Peyer's patch (tissue), 4 donors: ENCODE measurements at regions not wholly inside any gene's neighbourhood (a gene's known extent, or its start where the extent isn't known, plus 50 kb on each side); places are given as distances from the start of the nearest gene placed in this dataset.

Experiments
- POLR2A ChIP-seq, 2 donors: fragments of 450-650 bp; IDR thresholded peaks; one replicate each; pipeline ENCODE4 v1.5.1; 2017; ENCODE audit warnings: antibody characterized with exemption in 2 of 2, mild to moderate bottlenecking in 2 of 2, moderate library complexity in 2 of 2
- TF ChIP-seq, protein P1 (sequence below), 6 experiments: fragments of 450-650 bp in 4 of 6; fragments of 200-600 bp in 2 of 6; sonication (generic) in 1 of 6; IDR thresholded peaks; one replicate each; pipeline ENCODE4 v1.5.1; 2017 to 2019; ENCODE audit warnings: antibody characterized with exemption in 6 of 6, mild to moderate bottlenecking in 3 of 6, moderate library complexity in 1 of 6

DNA sequence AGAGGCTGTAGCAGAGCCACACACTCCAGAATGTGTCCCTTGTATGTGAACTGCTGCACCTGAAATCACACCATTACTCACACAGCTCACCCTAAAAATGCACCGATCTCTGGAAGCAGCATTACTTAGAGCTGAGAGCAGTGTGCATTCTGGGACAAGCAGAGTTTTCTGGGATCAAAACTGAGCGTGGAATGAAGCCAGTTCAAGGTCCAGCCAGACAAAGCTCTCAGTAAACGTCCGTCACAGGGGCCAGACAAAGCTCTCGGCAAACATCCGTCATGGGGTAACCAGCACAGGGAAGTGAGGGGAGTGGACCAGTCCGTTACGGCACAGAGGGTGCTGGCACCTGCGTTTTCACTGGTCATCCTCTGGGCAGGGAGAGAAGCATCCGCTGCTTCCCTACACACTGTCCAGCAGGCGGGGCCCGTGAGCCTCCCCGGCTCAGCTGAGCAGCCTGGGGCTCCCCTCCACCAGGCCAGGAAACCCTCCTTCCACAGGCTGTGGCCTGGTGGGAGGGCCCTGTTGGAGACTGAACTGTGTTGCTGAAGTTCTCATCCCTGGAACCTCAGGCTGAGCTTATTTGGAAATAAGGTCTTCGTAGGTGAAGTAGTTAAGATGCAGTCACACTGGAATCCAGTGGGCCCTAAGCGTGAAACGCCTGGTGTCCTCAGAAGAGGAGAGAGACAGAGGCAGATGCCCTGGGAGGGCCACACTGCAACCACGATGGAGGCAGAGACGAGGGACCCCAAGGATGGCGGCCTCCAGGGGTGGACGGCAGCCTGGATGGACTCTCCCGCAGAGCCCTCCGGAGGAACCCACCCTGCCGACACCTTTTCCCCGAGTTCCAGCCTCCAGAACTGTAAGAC is 883.9 kb downstream of the BRD1 start:
- TF ChIP-seq, protein P1, sequence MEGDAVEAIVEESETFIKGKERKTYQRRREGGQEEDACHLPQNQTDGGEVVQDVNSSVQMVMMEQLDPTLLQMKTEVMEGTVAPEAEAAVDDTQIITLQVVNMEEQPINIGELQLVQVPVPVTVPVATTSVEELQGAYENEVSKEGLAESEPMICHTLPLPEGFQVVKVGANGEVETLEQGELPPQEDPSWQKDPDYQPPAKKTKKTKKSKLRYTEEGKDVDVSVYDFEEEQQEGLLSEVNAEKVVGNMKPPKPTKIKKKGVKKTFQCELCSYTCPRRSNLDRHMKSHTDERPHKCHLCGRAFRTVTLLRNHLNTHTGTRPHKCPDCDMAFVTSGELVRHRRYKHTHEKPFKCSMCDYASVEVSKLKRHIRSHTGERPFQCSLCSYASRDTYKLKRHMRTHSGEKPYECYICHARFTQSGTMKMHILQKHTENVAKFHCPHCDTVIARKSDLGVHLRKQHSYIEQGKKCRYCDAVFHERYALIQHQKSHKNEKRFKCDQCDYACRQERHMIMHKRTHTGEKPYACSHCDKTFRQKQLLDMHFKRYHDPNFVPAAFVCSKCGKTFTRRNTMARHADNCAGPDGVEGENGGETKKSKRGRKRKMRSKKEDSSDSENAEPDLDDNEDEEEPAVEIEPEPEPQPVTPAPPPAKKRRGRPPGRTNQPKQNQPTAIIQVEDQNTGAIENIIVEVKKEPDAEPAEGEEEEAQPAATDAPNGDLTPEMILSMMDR (IDR thresholded peaks at IDR 0.05), result peak in 3 of 6 experiments; percentile 10 to 24 (median 13)
- TF ChIP-seq POLR2A (IDR thresholded peaks at IDR 0.05), result no peak
